ENCODE measurements at regions not wholly inside any gene's neighbourhood (a gene's known extent, or its start where the extent isn't known, plus 50 kb on each side); places are given as distances from the start of the nearest gene placed in this dataset.

DNA sequence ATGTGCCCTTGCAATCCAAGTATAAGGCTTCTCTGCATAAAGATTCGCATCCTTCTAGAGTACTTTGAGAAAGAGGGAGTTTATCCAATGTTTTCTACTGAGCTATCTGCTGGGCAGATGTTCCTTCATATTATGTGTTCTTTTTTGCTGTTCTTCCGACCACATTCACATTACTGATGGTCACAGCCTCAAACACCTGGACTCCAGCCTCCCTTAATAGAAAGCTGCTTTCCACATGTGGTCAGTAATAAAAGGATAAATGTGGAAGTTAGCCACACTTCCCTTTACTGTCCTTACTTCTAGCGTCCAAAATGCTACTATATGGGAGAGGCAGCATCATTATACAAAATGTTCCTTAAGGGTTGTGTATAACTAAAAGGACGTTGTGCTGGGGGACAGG lies 116.9 kb downstream of the CD47 start:
- TF ChIP-seq, protein P1, sequence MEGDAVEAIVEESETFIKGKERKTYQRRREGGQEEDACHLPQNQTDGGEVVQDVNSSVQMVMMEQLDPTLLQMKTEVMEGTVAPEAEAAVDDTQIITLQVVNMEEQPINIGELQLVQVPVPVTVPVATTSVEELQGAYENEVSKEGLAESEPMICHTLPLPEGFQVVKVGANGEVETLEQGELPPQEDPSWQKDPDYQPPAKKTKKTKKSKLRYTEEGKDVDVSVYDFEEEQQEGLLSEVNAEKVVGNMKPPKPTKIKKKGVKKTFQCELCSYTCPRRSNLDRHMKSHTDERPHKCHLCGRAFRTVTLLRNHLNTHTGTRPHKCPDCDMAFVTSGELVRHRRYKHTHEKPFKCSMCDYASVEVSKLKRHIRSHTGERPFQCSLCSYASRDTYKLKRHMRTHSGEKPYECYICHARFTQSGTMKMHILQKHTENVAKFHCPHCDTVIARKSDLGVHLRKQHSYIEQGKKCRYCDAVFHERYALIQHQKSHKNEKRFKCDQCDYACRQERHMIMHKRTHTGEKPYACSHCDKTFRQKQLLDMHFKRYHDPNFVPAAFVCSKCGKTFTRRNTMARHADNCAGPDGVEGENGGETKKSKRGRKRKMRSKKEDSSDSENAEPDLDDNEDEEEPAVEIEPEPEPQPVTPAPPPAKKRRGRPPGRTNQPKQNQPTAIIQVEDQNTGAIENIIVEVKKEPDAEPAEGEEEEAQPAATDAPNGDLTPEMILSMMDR (IDR thresholded peaks at IDR 0.05; ENCODE audit: control extremely low read depth, extremely low read depth): no peak
- H3K4me3 ChIP-seq: no peak overlapping the region
- no peaks in the 10 kb centered on the region for H3K9me3 ChIP-seq (ENCODE audit: control insufficient read depth in 4 of 4, insufficient read depth in 3 of 4, low read length in 3 of 4)
- H3K27me3 ChIP-seq (ENCODE audit: control insufficient read depth in 3 of 3, insufficient read depth in 3 of 3, low read length in 2 of 3): no peaks in the 10 kb centered on the region
- H3K36me3 ChIP-seq (ENCODE audit: control insufficient read depth in 4 of 4, insufficient read depth in 4 of 4, low read length in 4 of 4): no peaks in the 10 kb centered on the region
- ATAC-seq (ENCODE audit: insufficient read depth, low FRiP score): no peak
- H3K9ac ChIP-seq (ENCODE audit: insufficient read depth in 1 of 2, low read length in 2 of 2): no peak overlapping the region
- peaks cover 0 to 7% (median 5%) of the 10 kb centered on the region in 5 donors for H3K4me1 ChIP-seq (ENCODE audit: control insufficient read depth in 5 of 5, insufficient read depth in 5 of 5, low read length in 5 of 5)
- DNase-seq: no peak
- 85 to 89% methylated on average over 4 of the region's 4 CpGs for WGBS, 2 donors
- H3K27ac ChIP-seq (ENCODE audit: low read depth in 1 of 2, low read length in 1 of 2): no peak overlapping the region

DNA sequence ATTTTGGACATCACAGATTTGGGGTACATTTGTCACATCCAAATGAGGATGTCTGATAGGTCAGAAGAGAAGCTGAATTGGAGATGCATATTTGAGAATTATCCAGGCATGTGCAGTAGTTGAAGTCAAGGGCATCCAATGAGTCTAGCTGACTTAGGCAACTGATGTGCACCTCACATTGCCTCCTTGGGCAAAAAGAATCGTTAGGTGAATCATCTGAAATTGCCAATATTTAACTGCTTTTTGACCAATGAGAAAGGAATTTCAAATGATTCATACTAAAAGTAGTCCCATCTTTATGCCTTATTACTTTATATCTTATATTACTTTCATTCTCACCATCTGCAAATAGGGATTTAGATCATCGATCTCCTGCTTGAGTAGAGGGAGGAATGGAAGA lies 117.7 kb downstream of the CD47 start:
- Histone ChIP-seq H3K4me3 (no peak overlapping the region), H3K9me3 (ENCODE audit: control insufficient read depth in 4 of 4, insufficient read depth in 3 of 4, low read length in 3 of 4) (no peaks in the 10 kb centered on the region), H3K9ac (ENCODE audit: insufficient read depth in 1 of 2, low read length in 2 of 2) (no peak overlapping the region), H3K4me1 (ENCODE audit: control insufficient read depth in 5 of 5, insufficient read depth in 5 of 5, low read length in 5 of 5) (peaks cover 0 to 7% (median 5%) of the 10 kb centered on the region in 5 donors), H3K27me3 (ENCODE audit: control insufficient read depth in 3 of 3, insufficient read depth in 3 of 3, low read length in 2 of 3) (no peaks in the 10 kb centered on the region), H3K36me3 (ENCODE audit: control insufficient read depth in 4 of 4, insufficient read depth in 4 of 4, low read length in 4 of 4) (no peaks in the 10 kb centered on the region), H3K27ac (ENCODE audit: low read depth in 1 of 2, low read length in 1 of 2) (no peak overlapping the region)
- ATAC-seq (ENCODE audit: insufficient read depth, low FRiP score) (no peak), DNase-seq (no peak)
- TF ChIP-seq, protein P1 (IDR thresholded peaks at IDR 0.05; ENCODE audit: control extremely low read depth, extremely low read depth): no peak
- whole genome bisulfite sequencing, 2 donors: 90% methylated on average over 2 of the region's 2 CpGs

DNA sequence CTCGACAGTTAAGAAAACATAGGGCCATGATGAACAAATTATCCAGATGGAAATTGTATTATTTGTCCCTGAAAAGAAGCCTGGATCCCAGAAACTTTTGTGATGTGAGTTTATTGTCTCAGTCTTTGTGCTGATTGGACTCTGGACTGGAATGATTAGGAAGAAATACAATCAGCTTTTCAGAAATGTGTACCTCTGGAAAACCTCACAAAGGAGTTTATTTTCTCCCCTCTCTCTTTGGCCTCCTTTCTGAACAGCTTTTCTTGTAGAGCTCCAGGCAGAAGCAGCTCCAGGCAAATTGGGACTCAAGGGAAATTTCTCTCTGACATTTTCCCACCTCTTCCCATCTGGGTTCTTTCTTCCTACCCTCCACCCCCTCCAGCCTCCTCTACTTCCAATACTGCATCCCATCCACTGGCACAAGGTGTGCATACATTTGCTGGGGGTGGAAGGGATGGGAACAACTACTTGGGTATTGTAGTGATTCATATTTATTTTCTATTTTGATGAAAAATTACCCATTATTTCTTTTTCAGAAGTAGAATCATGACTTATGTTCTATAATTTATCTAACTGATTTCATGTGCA lies 119.7 kb downstream of the CD47 start:
- no peak overlapping the region for H3K4me3 ChIP-seq
- no peak overlapping the region for H3K27ac ChIP-seq (ENCODE audit: low read depth in 1 of 2, low read length in 1 of 2)
- ATAC-seq (ENCODE audit: insufficient read depth, low FRiP score) (no peak), DNase-seq (no peak)
- no peaks in the 10 kb centered on the region for H3K36me3 ChIP-seq (ENCODE audit: control insufficient read depth in 4 of 4, insufficient read depth in 4 of 4, low read length in 4 of 4)
- TF ChIP-seq, protein P1 (IDR thresholded peaks at IDR 0.05; ENCODE audit: control extremely low read depth, extremely low read depth): no peak
- 88 to 95% methylated on average over 1 of the region's 1 CpG for WGBS, 2 donors
- H3K27me3 ChIP-seq (ENCODE audit: control insufficient read depth in 3 of 3, insufficient read depth in 3 of 3, low read length in 2 of 3): no peaks in the 10 kb centered on the region
- peaks cover 0 to 7% (median 5%) of the 10 kb centered on the region in 5 donors for H3K4me1 ChIP-seq (ENCODE audit: control insufficient read depth in 5 of 5, insufficient read depth in 5 of 5, low read length in 5 of 5)
- no peaks in the 10 kb centered on the region for H3K9me3 ChIP-seq (ENCODE audit: control insufficient read depth in 4 of 4, insufficient read depth in 3 of 4, low read length in 3 of 4)
- H3K9ac ChIP-seq (ENCODE audit: insufficient read depth in 1 of 2, low read length in 2 of 2): no peak overlapping the region
